GM12878 (cell line): ENCODE measurements at regions not wholly inside any gene's neighbourhood (a gene's known extent, or its start where the extent isn't known, plus 50 kb on each side); places are given as distances from the start of the nearest gene placed in this dataset.

Source experiments
- ATAC-seq: fragments of 200-7000 bp; cut with Tn5 transposase; 3 replicates; pipeline ENCODE4 v1.9.1; 2020; ENCODE audit warnings: mild to moderate bottlenecking, moderate library complexity
- BruUV-seq: library from RNA; stranded (reverse); fragments of 400-500 nt; replicated peaks from 2 replicates; lab custom pipeline; 2021; lab: Mats Ljungman, UMichigan
- CTCF ChIA-PET: fragments of 300-600 bp; sonication (Branson Sonifier 250); formaldehyde crosslinking; extraction: SDS; loops from one replicate; lab custom pipeline; 2021; ENCODE audit warnings: inconsistent platforms; lab: Yijun Ruan, JAX
- POLR2A ChIA-PET: fragments of 350-600 bp; formaldehyde crosslinking; extraction: SDS; loops from one replicate; lab custom pipeline; 2021; ENCODE audit warnings: inconsistent platforms; lab: Charles Lee
- RAD21 ChIA-PET: fragments of 300-600 bp; sonication (Branson Sonifier 250); formaldehyde crosslinking; loops from one replicate; lab custom pipeline; 2023; ENCODE audit warnings: antibody characterized with exemption; ENCODE audit not compliant: unreplicated experiment; lab: Charles Lee
- SMC1A ChIA-PET: fragments of 300-600 bp; sonication (Branson Sonifier 250); formaldehyde crosslinking; loops from one replicate; lab custom pipeline; 2023; ENCODE audit not compliant: unreplicated experiment, uncharacterized antibody; lab: Charles Lee
- DNase-seq: peaks from one replicate; pipeline ENCODE4 v3.0.0-alpha.2; 2011; ENCODE audit warnings: low read depth, low spot score
- FAIRE-seq: peaks from 3 replicates; lab custom pipeline; 2011; peaks lifted over from hg19 to GRCh38; lab: Jason Lieb, UNC
- H2AFZ ChIP-seq: 2 replicates; pipeline ENCODE4 v1.6.0; 2011; ENCODE audit warnings: low read depth, low read length, control low read depth; ENCODE audit not compliant: control insufficient read depth
- H3K27ac ChIP-seq: 2 replicates; pipeline ENCODE4 v1.5.1; 2011; ENCODE audit warnings: control low read depth; ENCODE audit not compliant: control insufficient read depth, insufficient read depth
- H3K27me3 ChIP-seq, 2 experiments: replicated peaks in 1 of 2; 2 replicates each; pipeline versions ENCODE4 v1.6.0 to v1.6.1; 2011; ENCODE audit warnings: low read length in 1 of 2; ENCODE audit not compliant: control insufficient read depth in 2 of 2, insufficient read depth in 2 of 2
- H3K36me3 ChIP-seq, 2 experiments: 2 replicates each; pipeline ENCODE4 v1.5.1; 2011; ENCODE audit warnings: low read length in 1 of 2; ENCODE audit not compliant: control insufficient read depth in 2 of 2, insufficient read depth in 2 of 2
- H3K4me1 ChIP-seq: 2 replicates; pipeline ENCODE4 v1.6.1; 2011; ENCODE audit warnings: mild to moderate bottlenecking, low read length, moderate library complexity, mixed read lengths; ENCODE audit not compliant: control insufficient read depth, insufficient read depth
- H3K4me2 ChIP-seq: 2 replicates; pipeline ENCODE4 v1.6.0; 2011; ENCODE audit warnings: control low read depth; ENCODE audit not compliant: control insufficient read depth, insufficient read depth
- H3K4me3 ChIP-seq: fragments of 200-600 bp; sonication (generic); 2 replicates; pipeline ENCODE4 v1.5.1; 2016
- H3K79me2 ChIP-seq: 2 replicates; pipeline ENCODE4 v1.6.0; 2011; ENCODE audit warnings: low read length; ENCODE audit not compliant: control insufficient read depth, insufficient read depth
- H3K9ac ChIP-seq: 2 replicates; pipeline ENCODE4 v1.8.0; 2011; ENCODE audit warnings: low read length, control low read depth, mixed read lengths; ENCODE audit not compliant: control insufficient read depth, insufficient read depth
- H3K9me3 ChIP-seq: replicated peaks from 3 replicates; pipeline ENCODE4 v1.5.1; 2011; ENCODE audit warnings: mild to moderate bottlenecking, low read length; ENCODE audit not compliant: control insufficient read depth, insufficient read depth
- H4K20me1 ChIP-seq: 2 replicates; pipeline ENCODE4 v1.6.0; 2011; ENCODE audit not compliant: control insufficient read depth, insufficient read depth
- HCFC1 ChIP-seq: fragments of 150-350 bp; IDR thresholded peaks from 2 replicates; pipeline ENCODE4 v1.6.1; 2014; ENCODE audit warnings: low read length
- RAD21 ChIP-seq: IDR thresholded peaks from 2 replicates; pipeline ENCODE4 v1.6.1; 2011; ENCODE audit warnings: mild to moderate bottlenecking, low read depth, low read length, moderate library complexity; ENCODE audit not compliant: insufficient read depth
- RELA ChIP-seq: fragments of 450-650 bp; IDR thresholded peaks from 2 replicates; pipeline ENCODE4 v1.8.0; 2014; ENCODE audit warnings: borderline replicate concordance; ENCODE audit not compliant: partially characterized antibody
- SIN3A ChIP-seq: IDR thresholded peaks from 2 replicates; pipeline ENCODE4 v1.6.1; 2012; ENCODE audit warnings: low read depth, low read length, improper control_type of control experiment
- SPI1 ChIP-seq: IDR thresholded peaks from 2 replicates; pipeline ENCODE4 v1.6.1; 2011; ENCODE audit warnings: low read depth, mild to moderate bottlenecking, low read length, moderate library complexity, borderline replicate concordance; ENCODE audit not compliant: insufficient read depth
- SRF ChIP-seq, 2 experiments: IDR thresholded peaks; 2 replicates each; pipeline ENCODE4 v1.6.1; 2011; ENCODE audit warnings: low read depth in 2 of 2, low read length in 2 of 2, mild to moderate bottlenecking in 1 of 2, moderate library complexity in 1 of 2
- ZBTB33 ChIP-seq: fragments of 450-650 bp; IDR thresholded peaks from 2 replicates; pipeline ENCODE4 v1.6.1; 2017; ENCODE audit warnings: mild to moderate bottlenecking
- in situ Hi-C: fragments of 300-500 bp; cut with MboI; formaldehyde crosslinking; loops from 9 replicates; pipeline ENCODE4 v1.14.3; 2018; ENCODE audit warnings: mixed read lengths
- intact Hi-C: fragments of 100-400 bp; cut with micrococcal nuclease; formaldehyde crosslinking; loops from one replicate; pipeline ENCODE4 v1.14.2; 2022; ENCODE audit not compliant: unreplicated experiment
- TF ChIP-seq, protein P1 (sequence below): fragments of 450-650 bp; IDR thresholded peaks from 2 replicates; pipeline ENCODE4 v1.6.1; 2014; ENCODE audit warnings: mild to moderate bottlenecking

GRCh38 chr6:4311976-4312860, 176.8 kb upstream of the ECI2 start:
- intact Hi-C loops, result no loop called here
- TF ChIP-seq HCFC1 (no peak), RAD21 (no peak), SPI1 (no peak), ZBTB33 (no peak), RELA (no peak), SRF (IDR thresholded peaks at IDR 0.05; ENCODE audit: low read depth in 2 of 2, low read length in 2 of 2) (no peak), SIN3A (no peak)
- TF ChIP-seq, protein P1, sequence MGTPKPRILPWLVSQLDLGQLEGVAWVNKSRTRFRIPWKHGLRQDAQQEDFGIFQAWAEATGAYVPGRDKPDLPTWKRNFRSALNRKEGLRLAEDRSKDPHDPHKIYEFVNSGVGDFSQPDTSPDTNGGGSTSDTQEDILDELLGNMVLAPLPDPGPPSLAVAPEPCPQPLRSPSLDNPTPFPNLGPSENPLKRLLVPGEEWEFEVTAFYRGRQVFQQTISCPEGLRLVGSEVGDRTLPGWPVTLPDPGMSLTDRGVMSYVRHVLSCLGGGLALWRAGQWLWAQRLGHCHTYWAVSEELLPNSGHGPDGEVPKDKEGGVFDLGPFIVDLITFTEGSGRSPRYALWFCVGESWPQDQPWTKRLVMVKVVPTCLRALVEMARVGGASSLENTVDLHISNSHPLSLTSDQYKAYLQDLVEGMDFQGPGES, result no peak
- TF ChIP-seq, all 136 proteins: peak for 0
- Histone ChIP-seq H3K4me3 (no peak overlapping the region), H4K20me1 (no peaks in the 10 kb centered on the region), H3K27me3 (no peaks in the 10 kb centered on the region), H3K79me2 (no peaks in the 10 kb centered on the region), H2AFZ (no peak overlapping the region), H3K36me3 (no peaks in the 10 kb centered on the region), H3K27ac (no peak overlapping the region), H3K4me2 (no peak overlapping the region), H3K9me3 (peaks cover 6% of the 10 kb centered on the region), H3K4me1 (no peaks in the 10 kb centered on the region), H3K9ac (no peak overlapping the region)
- in situ Hi-C loops, result no loop called here
- DNase-seq (no peak), ATAC-seq (no peak), FAIRE-seq (no peak)
- no TSS peak for BruUV-seq
- ChIA-PET RAD21 (no interaction called here), SMC1A (no interaction called here), POLR2A (no interaction called here), CTCF (no interaction called here)
